Right ventricle myocardium inferior (tissue), 1 donor: ENCODE measurements at regions not wholly inside any gene's neighbourhood (a gene's known extent, or its start where the extent isn't known, plus 50 kb on each side); places are given as distances from the start of the nearest gene placed in this dataset.

Experiments used
- ATAC-seq: fragments of 200-7000 bp; cut with Tn5 transposase; one replicate; pipeline ENCODE4 v1.9.1; 2020; ENCODE audit warnings: mild to moderate bottlenecking, moderate library complexity
- DNase-seq: peaks from one replicate; pipeline ENCODE4 v3.0.0; 2021; ENCODE audit errors: missing footprints
- intact Hi-C: fragments of 100-400 bp; cut with DNase I; formaldehyde crosslinking; loops from one replicate; pipeline ENCODE4 v1.11.0; 2022
- donor health status: DM: no; HTN: yes; CAD: no; lungs with severe emphysema.

GRCh38 chr10:33533612-33534011 lies 199.1 kb upstream of the NRP1 start:
- intact Hi-C loops, result no loop called here
- ATAC-seq (no peak), DNase-seq (no peak)

GRCh38 chr10:33532901-33533300 lies 198.4 kb upstream of the NRP1 start:
- intact Hi-C loops, result no loop called here
- ATAC-seq (no peak), DNase-seq (no peak)

GRCh38 chr10:33529234-33529633 lies 194.8 kb upstream of the NRP1 start:
- no peak for ATAC-seq
- no peak for DNase-seq
- intact Hi-C loops, result no loop called here

GRCh38 chr10:33524966-33525365 lies 190.5 kb upstream of the NRP1 start:
- intact Hi-C loops, result no loop called here
- no peak for DNase-seq
- ATAC-seq, result no peak

- intact Hi-C loops, result no loop called here
- ATAC-seq (no peak), DNase-seq (no peak)
Measured at GRCh38 chr10:33524041-33524440, 189.6 kb upstream of the NRP1 start.

- intact Hi-C loops, result no loop called here
- DNase-seq (no peak), ATAC-seq (no peak)
Measured at GRCh38 chr10:33523236-33523792, 188.8 kb upstream of the NRP1 start.

GRCh38 chr10:33521904-33522303 lies 187.4 kb upstream of the NRP1 start:
- intact Hi-C loops, result no loop called here
- DNase-seq (no peak), ATAC-seq (no peak)

- no peak for ATAC-seq
- no peak for DNase-seq
- intact Hi-C loops, result no loop called here
Measured at GRCh38 chr10:33521062-33521461, 186.6 kb upstream of the NRP1 start.

- ATAC-seq (peak; percentile 46), DNase-seq (no peak)
- intact Hi-C loops, result no loop called here
Measured at GRCh38 chr10:33520223-33520622, 185.8 kb upstream of the NRP1 start.

- DNase-seq (no peak), ATAC-seq (no peak)
- intact Hi-C loops, result no loop called here
Measured at GRCh38 chr10:33519130-33519860, 184.8 kb upstream of the NRP1 start.

GRCh38 chr10:33510206-33510605 lies 175.7 kb upstream of the NRP1 start:
- DNase-seq, result no peak
- ATAC-seq, result no peak
- intact Hi-C loops, result no loop called here

- intact Hi-C loops, result no loop called here
- peak; percentile 76 for ATAC-seq
- no peak for DNase-seq
Measured at GRCh38 chr10:33509231-33509831, 174.9 kb upstream of the NRP1 start.

GRCh38 chr10:33507662-33508425 lies 173.4 kb upstream of the NRP1 start:
- intact Hi-C loops, result no loop called here
- ATAC-seq (no peak), DNase-seq (no peak)

- intact Hi-C loops, result no loop called here
- ATAC-seq (no peak), DNase-seq (no peak)
Measured at GRCh38 chr10:33506838-33507661, 172.6 kb upstream of the NRP1 start.

GRCh38 chr10:33506391-33506790 lies 171.9 kb upstream of the NRP1 start:
- intact Hi-C loops, result no loop called here
- ATAC-seq (no peak), DNase-seq (no peak)

- DNase-seq (no peak), ATAC-seq (no peak)
- intact Hi-C loops, result no loop called here
Measured at GRCh38 chr10:33501161-33501560, 166.7 kb upstream of the NRP1 start.

GRCh38 chr10:33498391-33498891 lies 164.0 kb upstream of the NRP1 start:
- ATAC-seq, result no peak
- intact Hi-C loops, result loop anchor here (10.0 kb wide), 1 partner anchor 64 kb away; no protein-coding TSS in a partner anchor

GRCh38 chr10:33497338-33497737 lies 162.9 kb upstream of the NRP1 start:
- ATAC-seq (no peak), DNase-seq (no peak)
- intact Hi-C loops, result loop anchor here (10.0 kb wide), 1 partner anchor 63 kb away; no protein-coding TSS in a partner anchor

More at GRCh38 chr10:33498391-33498891, 164.0 kb upstream of the NRP1 start:
- DNase-seq, result no peak
